ENCODE measurements at regions not wholly inside any gene's neighbourhood (a gene's known extent, or its start where the extent isn't known, plus 50 kb on each side); places are given as distances from the start of the nearest gene placed in this dataset.

DNA sequence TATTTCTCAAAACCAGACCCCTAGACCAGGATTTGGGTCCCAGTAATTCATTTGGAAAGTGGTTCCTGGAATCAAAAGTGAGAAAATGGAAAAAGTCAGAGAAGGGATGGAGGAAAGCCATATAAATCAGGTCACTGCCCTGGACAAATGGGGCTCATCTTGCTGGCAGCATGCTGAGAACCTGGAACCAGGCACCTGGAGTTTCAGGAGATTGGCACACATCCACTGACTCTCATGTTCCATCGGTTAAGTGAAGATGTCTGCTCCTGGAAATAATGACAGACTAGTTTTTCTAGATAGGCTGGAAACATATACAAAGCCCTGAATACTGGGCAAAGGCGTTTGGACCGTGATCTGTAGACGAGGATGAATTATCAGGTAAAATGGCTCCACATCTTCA lies 163.6 kb upstream of the HS3ST1 start (continued):
- TF ChIP-seq, protein P1, sequence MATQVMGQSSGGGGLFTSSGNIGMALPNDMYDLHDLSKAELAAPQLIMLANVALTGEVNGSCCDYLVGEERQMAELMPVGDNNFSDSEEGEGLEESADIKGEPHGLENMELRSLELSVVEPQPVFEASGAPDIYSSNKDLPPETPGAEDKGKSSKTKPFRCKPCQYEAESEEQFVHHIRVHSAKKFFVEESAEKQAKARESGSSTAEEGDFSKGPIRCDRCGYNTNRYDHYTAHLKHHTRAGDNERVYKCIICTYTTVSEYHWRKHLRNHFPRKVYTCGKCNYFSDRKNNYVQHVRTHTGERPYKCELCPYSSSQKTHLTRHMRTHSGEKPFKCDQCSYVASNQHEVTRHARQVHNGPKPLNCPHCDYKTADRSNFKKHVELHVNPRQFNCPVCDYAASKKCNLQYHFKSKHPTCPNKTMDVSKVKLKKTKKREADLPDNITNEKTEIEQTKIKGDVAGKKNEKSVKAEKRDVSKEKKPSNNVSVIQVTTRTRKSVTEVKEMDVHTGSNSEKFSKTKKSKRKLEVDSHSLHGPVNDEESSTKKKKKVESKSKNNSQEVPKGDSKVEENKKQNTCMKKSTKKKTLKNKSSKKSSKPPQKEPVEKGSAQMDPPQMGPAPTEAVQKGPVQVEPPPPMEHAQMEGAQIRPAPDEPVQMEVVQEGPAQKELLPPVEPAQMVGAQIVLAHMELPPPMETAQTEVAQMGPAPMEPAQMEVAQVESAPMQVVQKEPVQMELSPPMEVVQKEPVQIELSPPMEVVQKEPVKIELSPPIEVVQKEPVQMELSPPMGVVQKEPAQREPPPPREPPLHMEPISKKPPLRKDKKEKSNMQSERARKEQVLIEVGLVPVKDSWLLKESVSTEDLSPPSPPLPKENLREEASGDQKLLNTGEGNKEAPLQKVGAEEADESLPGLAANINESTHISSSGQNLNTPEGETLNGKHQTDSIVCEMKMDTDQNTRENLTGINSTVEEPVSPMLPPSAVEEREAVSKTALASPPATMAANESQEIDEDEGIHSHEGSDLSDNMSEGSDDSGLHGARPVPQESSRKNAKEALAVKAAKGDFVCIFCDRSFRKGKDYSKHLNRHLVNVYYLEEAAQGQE (IDR thresholded peaks at IDR 0.05; ENCODE audit: unreplicated experiment): no peak
- TF ChIP-seq EZH2phosphoT487 (IDR thresholded peaks at IDR 0.05; ENCODE audit: unreplicated experiment): no peak
- TF ChIP-seq EZH2 (IDR thresholded peaks at IDR 0.05; ENCODE audit: low read depth, unreplicated experiment): no peak
- TF ChIP-seq, protein P2, sequence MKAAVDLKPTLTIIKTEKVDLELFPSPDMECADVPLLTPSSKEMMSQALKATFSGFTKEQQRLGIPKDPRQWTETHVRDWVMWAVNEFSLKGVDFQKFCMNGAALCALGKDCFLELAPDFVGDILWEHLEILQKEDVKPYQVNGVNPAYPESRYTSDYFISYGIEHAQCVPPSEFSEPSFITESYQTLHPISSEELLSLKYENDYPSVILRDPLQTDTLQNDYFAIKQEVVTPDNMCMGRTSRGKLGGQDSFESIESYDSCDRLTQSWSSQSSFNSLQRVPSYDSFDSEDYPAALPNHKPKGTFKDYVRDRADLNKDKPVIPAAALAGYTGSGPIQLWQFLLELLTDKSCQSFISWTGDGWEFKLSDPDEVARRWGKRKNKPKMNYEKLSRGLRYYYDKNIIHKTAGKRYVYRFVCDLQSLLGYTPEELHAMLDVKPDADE (IDR thresholded peaks at IDR 0.05): no peak
- no peak for TF ChIP-seq POLR2AphosphoS5 (IDR thresholded peaks at IDR 0.05; ENCODE audit: low read depth)
- no peak for TF ChIP-seq JUNB (IDR thresholded peaks at IDR 0.05; ENCODE audit: unreplicated experiment)

DNA sequence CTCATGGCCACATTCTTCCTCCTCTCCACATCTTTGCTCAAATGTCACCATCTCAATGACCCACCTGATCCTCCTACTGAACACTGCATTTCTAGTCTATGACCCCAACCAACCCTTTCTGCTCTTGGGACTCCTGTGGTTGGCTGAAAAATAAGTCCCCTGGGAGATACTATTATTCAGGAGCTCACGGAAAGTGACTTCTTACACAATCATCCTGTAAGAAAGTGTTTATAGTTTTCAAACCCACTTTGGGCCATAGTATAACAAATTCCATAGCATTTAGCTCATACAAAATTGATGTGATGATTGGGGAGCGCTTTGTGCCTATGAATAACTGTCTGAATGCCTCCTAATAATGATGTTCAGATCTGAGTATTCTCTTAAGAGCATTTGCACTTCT lies 161.4 kb upstream of the HS3ST1 start:
- H3K27me3 ChIP-seq (ENCODE audit: insufficient read depth): no peaks in the 10 kb centered on the region
- Mint-ChIP-seq H3K36me3 (ENCODE audit: low read depth) (no peaks in the 10 kb centered on the region), H3K4me3 (no peak overlapping the region), H3K27ac (no peak overlapping the region; the same call in 1 of the 2 replicates), H3K4me1 (peaks cover 12% of the 10 kb centered on the region), H3K27me3 (ENCODE audit: insufficient read depth, low read depth, poor library complexity) (peaks cover 1% of the 10 kb centered on the region), H3K9me3 (no peaks in the 10 kb centered on the region)
- peaks cover 14% of the 10 kb centered on the region for H3K9me2 ChIP-seq (ENCODE audit: insufficient read depth)
- no peak overlapping the region for H3K4me3 ChIP-seq
- H3K4me1 ChIP-seq (ENCODE audit: insufficient read depth): peaks cover 14% of the 10 kb centered on the region
- H2AFZ ChIP-seq: no peak overlapping the region
- no peaks in the 10 kb centered on the region for H3F3A ChIP-seq (replicated peaks; ENCODE audit: low read depth)
- no peaks in the 10 kb centered on the region for H3K36me3 ChIP-seq (ENCODE audit: insufficient read depth)
- H3K27ac ChIP-seq (ENCODE audit: low read depth): no peak overlapping the region
- no peaks in the 10 kb centered on the region for H3K79me2 ChIP-seq (replicated peaks; ENCODE audit: insufficient read depth)
- H4K20me1 ChIP-seq (replicated peaks; ENCODE audit: insufficient read depth): no peaks in the 10 kb centered on the region
- no peak overlapping the region for H3K4me2 ChIP-seq
- DNase-seq (ENCODE audit: low spot score) (no peak), ATAC-seq (no peak)
- TF ChIP-seq JUNB (IDR thresholded peaks at IDR 0.05; ENCODE audit: unreplicated experiment): no peak
- TF ChIP-seq, protein P2 (IDR thresholded peaks at IDR 0.05): no peak
- TF ChIP-seq, protein P3, sequence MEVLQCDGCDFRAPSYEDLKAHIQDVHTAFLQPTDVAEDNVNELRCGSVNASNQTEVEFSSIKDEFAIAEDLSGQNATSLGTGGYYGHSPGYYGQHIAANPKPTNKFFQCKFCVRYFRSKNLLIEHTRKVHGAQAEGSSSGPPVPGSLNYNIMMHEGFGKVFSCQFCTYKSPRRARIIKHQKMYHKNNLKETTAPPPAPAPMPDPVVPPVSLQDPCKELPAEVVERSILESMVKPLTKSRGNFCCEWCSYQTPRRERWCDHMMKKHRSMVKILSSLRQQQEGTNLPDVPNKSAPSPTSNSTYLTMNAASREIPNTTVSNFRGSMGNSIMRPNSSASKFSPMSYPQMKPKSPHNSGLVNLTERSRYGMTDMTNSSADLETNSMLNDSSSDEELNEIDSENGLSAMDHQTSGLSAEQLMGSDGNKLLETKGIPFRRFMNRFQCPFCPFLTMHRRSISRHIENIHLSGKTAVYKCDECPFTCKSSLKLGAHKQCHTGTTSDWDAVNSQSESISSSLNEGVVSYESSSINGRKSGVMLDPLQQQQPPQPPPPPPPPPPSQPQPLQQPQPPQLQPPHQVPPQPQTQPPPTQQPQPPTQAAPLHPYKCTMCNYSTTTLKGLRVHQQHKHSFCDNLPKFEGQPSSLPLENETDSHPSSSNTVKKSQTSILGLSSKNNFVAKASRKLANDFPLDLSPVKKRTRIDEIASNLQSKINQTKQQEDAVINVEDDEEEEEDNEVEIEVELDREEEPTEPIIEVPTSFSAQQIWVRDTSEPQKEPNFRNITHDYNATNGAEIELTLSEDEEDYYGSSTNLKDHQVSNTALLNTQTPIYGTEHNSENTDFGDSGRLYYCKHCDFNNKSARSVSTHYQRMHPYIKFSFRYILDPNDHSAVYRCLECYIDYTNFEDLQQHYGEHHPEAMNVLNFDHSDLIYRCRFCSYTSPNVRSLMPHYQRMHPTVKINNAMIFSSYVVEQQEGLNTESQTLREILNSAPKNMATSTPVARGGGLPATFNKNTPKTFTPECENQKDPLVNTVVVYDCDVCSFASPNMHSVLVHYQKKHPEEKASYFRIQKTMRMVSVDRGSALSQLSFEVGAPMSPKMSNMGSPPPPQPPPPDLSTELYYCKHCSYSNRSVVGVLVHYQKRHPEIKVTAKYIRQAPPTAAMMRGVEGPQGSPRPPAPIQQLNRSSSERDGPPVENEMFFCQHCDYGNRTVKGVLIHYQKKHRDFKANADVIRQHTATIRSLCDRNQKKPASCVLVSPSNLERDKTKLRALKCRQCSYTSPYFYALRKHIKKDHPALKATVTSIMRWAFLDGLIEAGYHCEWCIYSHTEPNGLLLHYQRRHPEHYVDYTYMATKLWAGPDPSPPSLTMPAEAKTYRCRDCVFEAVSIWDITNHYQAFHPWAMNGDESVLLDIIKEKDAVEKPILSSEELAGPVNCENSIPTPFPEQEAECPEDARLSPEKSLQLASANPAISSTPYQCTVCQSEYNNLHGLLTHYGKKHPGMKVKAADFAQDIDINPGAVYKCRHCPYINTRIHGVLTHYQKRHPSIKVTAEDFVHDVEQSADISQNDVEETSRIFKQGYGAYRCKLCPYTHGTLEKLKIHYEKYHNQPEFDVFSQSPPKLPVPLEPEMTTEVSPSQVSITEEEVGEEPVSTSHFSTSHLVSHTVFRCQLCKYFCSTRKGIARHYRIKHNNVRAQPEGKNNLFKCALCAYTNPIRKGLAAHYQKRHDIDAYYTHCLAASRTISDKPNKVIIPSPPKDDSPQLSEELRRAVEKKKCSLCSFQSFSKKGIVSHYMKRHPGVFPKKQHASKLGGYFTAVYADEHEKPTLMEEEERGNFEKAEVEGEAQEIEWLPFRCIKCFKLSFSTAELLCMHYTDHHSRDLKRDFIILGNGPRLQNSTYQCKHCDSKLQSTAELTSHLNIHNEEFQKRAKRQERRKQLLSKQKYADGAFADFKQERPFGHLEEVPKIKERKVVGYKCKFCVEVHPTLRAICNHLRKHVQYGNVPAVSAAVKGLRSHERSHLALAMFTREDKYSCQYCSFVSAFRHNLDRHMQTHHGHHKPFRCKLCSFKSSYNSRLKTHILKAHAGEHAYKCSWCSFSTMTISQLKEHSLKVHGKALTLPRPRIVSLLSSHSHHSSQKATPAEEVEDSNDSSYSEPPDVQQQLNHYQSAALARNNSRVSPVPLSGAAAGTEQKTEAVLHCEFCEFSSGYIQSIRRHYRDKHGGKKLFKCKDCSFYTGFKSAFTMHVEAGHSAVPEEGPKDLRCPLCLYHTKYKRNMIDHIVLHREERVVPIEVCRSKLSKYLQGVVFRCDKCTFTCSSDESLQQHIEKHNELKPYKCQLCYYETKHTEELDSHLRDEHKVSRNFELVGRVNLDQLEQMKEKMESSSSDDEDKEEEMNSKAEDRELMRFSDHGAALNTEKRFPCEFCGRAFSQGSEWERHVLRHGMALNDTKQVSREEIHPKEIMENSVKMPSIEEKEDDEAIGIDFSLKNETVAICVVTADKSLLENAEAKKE (CRISPR knock-in tag; IDR thresholded peaks at IDR 0.05): no peak
- no peak for TF ChIP-seq ZNF331 (CRISPR knock-in tag; IDR thresholded peaks at IDR 0.05; ENCODE audit: low read depth)
- TF ChIP-seq, protein P1 (IDR thresholded peaks at IDR 0.05; ENCODE audit: unreplicated experiment): no peak
- no peak for TF ChIP-seq CREB1 (CRISPR knock-in tag; IDR thresholded peaks at IDR 0.05; ENCODE audit: low read depth)
